Middle frontal gyrus (tissue), 1 donor: ENCODE measurements at regions not wholly inside any gene's neighbourhood (a gene's known extent, or its start where the extent isn't known, plus 50 kb on each side); places are given as distances from the start of the nearest gene placed in this dataset.
"Not testable (repeated sequence)": the region's sequence is repeated elsewhere in the genome, so short reads cannot be mapped to it uniquely, and the experiment has no call there.

Source experiments
- DNase-seq: peaks from one replicate; pipeline ENCODE4 v3.0.0-alpha.2; 2015; ENCODE audit warnings: low spot score; ENCODE audit errors: extremely low spot score

- DNase-seq: no peak
Observed at GRCh38 chr15:19899021-19899824, 642.4 kb downstream of the GOLGA6L6 start.

- not testable (repeated sequence) for DNase-seq
Observed at GRCh38 chr15:19888811-19889210, 652.8 kb downstream of the GOLGA6L6 start.

- not testable (repeated sequence) for DNase-seq
Observed at GRCh38 chr15:19844061-19844460, 697.5 kb downstream of the GOLGA6L6 start.
